SK-N-SH (cell line): ENCODE measurements at regions not wholly inside any gene's neighbourhood (a gene's known extent, or its start where the extent isn't known, plus 50 kb on each side); places are given as distances from the start of the nearest gene placed in this dataset.
A peak's percentile ranks its signal among the peaks of the same experiment; 100 is the strongest.

Source experiments
- EP300 ChIP-seq, 2 experiments: IDR thresholded peaks; 2 replicates each; pipeline versions ENCODE4 v1.4.0 to v1.6.1; 2012; ENCODE audit warnings: borderline replicate concordance in 1 of 2, low read depth in 1 of 2, low read length in 1 of 2
- EZH2phosphoT487 ChIP-seq: fragments of 200-600 bp; sonication (generic); IDR thresholded peaks from 2 replicates; pipeline ENCODE4 v1.6.1; 2017; ENCODE audit warnings: low read depth, mixed run types, mild to moderate bottlenecking, antibody characterized with exemption, moderate library complexity, borderline replicate concordance
- GABPA ChIP-seq: IDR thresholded peaks from 2 replicates; pipeline ENCODE4 v1.4.0; 2012; ENCODE audit warnings: low read depth, mild to moderate bottlenecking
- GATA2 ChIP-seq: sonication (generic); formaldehyde crosslinking; IDR thresholded peaks from 2 replicates; pipeline ENCODE4 v1.5.0; 2020; ENCODE audit warnings: mild to moderate bottlenecking, missing genetic modification reagents
- NFIC ChIP-seq: IDR thresholded peaks from 2 replicates; pipeline ENCODE4 v1.4.0; 2012; ENCODE audit warnings: borderline replicate concordance
- NRF1 ChIP-seq: IDR thresholded peaks from 2 replicates; pipeline ENCODE4 v1.6.1; 2012; ENCODE audit warnings: low read depth, mild to moderate bottlenecking, low read length
- POLR2AphosphoS5 ChIP-seq: IDR thresholded peaks from 2 replicates; pipeline ENCODE4 v1.6.1; 2012; ENCODE audit warnings: low read depth, low read length
- RAD21 ChIP-seq: IDR thresholded peaks from 2 replicates; pipeline ENCODE4 v1.6.1; 2012; ENCODE audit warnings: mild to moderate bottlenecking, low read length
- RFX5 ChIP-seq: IDR thresholded peaks from 2 replicates; pipeline ENCODE4 v1.6.1; 2012; ENCODE audit warnings: mild to moderate bottlenecking, improper control_type of control experiment, low read length
- TF ChIP-seq, protein P1 (sequence below): fragments of 200-600 bp; sonication (generic); IDR thresholded peaks from 2 replicates; pipeline ENCODE4 v1.6.1; 2017; ENCODE audit warnings: antibody characterized with exemption, mild to moderate bottlenecking, moderate library complexity
- TF ChIP-seq, protein P2 (sequence below): IDR thresholded peaks from 2 replicates; pipeline ENCODE4 v1.4.0; 2012; ENCODE audit warnings: low read depth
- TF ChIP-seq, protein P3 (sequence below): IDR thresholded peaks from 2 replicates; pipeline ENCODE4; 2012
- TF ChIP-seq, protein P4 (sequence below): IDR thresholded peaks from 2 replicates; pipeline ENCODE4 v1.6.1; 2012; ENCODE audit warnings: mild to moderate bottlenecking, low read depth, low read length, moderate library complexity

DNA sequence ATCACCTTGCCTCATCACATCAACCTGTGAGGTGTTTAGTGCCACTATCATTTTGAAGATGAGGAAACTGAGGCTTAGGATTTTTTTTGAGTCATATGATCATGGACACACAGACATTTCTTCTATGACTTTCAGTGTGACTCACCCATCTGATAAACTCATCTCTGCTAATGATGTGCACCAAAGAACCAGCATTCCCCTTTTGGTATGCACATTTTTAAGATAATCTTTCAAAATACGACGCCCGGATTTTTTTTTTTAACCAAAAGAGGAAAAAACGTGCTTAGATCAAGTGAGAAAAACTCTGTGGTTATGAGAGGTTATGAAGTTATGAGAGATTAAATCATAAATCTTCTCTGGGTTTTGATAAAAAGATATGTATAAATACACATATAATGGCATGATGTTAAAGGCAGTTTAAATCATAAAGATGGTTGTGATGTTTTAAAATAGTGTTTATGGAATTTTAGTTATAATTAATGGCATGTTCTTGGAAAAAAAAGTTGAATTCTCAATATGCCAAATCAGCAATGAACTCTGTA lies 948.1 kb downstream of the TMTC2 start:
- TF ChIP-seq RFX5 (no peak), GATA2 (CRISPR knock-in tag) (no peak), NFIC (no peak; the same call in 1 of the 2 replicates), NRF1 (no peak), POLR2AphosphoS5 (peak; percentile 31; the same call in 1 of the 2 replicates), EP300 (IDR thresholded peaks at IDR 0.05; ENCODE audit: borderline replicate concordance in 1 of 2, low read depth in 1 of 2, low read length in 1 of 2) (peak in 1 of 2 experiments; percentile 54; a peak in 2 of 4 replicates), RAD21 (no peak), EZH2phosphoT487 (no peak), GABPA (no peak)
- TF ChIP-seq, protein P1, sequence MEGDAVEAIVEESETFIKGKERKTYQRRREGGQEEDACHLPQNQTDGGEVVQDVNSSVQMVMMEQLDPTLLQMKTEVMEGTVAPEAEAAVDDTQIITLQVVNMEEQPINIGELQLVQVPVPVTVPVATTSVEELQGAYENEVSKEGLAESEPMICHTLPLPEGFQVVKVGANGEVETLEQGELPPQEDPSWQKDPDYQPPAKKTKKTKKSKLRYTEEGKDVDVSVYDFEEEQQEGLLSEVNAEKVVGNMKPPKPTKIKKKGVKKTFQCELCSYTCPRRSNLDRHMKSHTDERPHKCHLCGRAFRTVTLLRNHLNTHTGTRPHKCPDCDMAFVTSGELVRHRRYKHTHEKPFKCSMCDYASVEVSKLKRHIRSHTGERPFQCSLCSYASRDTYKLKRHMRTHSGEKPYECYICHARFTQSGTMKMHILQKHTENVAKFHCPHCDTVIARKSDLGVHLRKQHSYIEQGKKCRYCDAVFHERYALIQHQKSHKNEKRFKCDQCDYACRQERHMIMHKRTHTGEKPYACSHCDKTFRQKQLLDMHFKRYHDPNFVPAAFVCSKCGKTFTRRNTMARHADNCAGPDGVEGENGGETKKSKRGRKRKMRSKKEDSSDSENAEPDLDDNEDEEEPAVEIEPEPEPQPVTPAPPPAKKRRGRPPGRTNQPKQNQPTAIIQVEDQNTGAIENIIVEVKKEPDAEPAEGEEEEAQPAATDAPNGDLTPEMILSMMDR, result no peak
- TF ChIP-seq, protein P2, sequence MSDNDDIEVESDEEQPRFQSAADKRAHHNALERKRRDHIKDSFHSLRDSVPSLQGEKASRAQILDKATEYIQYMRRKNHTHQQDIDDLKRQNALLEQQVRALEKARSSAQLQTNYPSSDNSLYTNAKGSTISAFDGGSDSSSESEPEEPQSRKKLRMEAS, result no peak
- TF ChIP-seq, protein P3, sequence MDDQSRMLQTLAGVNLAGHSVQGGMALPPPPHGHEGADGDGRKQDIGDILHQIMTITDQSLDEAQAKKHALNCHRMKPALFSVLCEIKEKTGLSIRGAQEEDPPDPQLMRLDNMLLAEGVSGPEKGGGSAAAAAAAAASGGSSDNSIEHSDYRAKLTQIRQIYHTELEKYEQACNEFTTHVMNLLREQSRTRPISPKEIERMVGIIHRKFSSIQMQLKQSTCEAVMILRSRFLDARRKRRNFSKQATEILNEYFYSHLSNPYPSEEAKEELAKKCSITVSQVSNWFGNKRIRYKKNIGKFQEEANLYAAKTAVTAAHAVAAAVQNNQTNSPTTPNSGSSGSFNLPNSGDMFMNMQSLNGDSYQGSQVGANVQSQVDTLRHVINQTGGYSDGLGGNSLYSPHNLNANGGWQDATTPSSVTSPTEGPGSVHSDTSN, result no peak
- TF ChIP-seq, protein P4, sequence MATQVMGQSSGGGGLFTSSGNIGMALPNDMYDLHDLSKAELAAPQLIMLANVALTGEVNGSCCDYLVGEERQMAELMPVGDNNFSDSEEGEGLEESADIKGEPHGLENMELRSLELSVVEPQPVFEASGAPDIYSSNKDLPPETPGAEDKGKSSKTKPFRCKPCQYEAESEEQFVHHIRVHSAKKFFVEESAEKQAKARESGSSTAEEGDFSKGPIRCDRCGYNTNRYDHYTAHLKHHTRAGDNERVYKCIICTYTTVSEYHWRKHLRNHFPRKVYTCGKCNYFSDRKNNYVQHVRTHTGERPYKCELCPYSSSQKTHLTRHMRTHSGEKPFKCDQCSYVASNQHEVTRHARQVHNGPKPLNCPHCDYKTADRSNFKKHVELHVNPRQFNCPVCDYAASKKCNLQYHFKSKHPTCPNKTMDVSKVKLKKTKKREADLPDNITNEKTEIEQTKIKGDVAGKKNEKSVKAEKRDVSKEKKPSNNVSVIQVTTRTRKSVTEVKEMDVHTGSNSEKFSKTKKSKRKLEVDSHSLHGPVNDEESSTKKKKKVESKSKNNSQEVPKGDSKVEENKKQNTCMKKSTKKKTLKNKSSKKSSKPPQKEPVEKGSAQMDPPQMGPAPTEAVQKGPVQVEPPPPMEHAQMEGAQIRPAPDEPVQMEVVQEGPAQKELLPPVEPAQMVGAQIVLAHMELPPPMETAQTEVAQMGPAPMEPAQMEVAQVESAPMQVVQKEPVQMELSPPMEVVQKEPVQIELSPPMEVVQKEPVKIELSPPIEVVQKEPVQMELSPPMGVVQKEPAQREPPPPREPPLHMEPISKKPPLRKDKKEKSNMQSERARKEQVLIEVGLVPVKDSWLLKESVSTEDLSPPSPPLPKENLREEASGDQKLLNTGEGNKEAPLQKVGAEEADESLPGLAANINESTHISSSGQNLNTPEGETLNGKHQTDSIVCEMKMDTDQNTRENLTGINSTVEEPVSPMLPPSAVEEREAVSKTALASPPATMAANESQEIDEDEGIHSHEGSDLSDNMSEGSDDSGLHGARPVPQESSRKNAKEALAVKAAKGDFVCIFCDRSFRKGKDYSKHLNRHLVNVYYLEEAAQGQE, result no peak
